RWPE2 (cell line): ENCODE measurements at regions not wholly inside any gene's neighbourhood (a gene's known extent, or its start where the extent isn't known, plus 50 kb on each side); places are given as distances from the start of the nearest gene placed in this dataset.

Experiments used
- ATAC-seq: fragments of 200-7000 bp; cut with Tn5 transposase; 3 replicates; pipeline ENCODE4 v1.9.1; 2021; ENCODE audit warnings: low read depth
- DNase-seq: peaks from one replicate; pipeline ENCODE4 v3.0.0-alpha.2; 2020; ENCODE audit warnings: low spot score
- H3K27ac ChIP-seq: fragments of 450-650 bp; 2 replicates; pipeline ENCODE4 v1.5.1; 2017; ENCODE audit warnings: mild to moderate bottlenecking; ENCODE audit not compliant: poor library complexity, severe bottlenecking
- H3K27me3 ChIP-seq: fragments of 250-450 bp; sonication (Bioruptor Pico); 2 replicates; pipeline ENCODE4 v1.5.1; 2021; ENCODE audit warnings: mild to moderate bottlenecking, moderate library complexity; ENCODE audit not compliant: insufficient read depth, poor library complexity, severe bottlenecking
- H3K36me3 ChIP-seq: fragments of 250-450 bp; sonication (Bioruptor Pico); 2 replicates; pipeline ENCODE4 v1.5.1; 2020; ENCODE audit warnings: low read depth, mild to moderate bottlenecking, moderate library complexity
- H3K4me1 ChIP-seq: fragments of 250-450 bp; sonication (Bioruptor Pico); 2 replicates; pipeline ENCODE4 v1.5.1; 2021; ENCODE audit warnings: mild to moderate bottlenecking, moderate library complexity; ENCODE audit not compliant: insufficient read depth, poor library complexity, severe bottlenecking
- H3K4me3 ChIP-seq: fragments of 250-450 bp; sonication (Bioruptor Pico); 2 replicates; pipeline ENCODE4 v1.5.1; 2021; ENCODE audit warnings: mild to moderate bottlenecking, moderate library complexity; ENCODE audit not compliant: severe bottlenecking
- H3K9me3 ChIP-seq: fragments of 250-450 bp; sonication (Bioruptor Pico); 2 replicates; pipeline ENCODE4 v1.5.1; 2021; ENCODE audit warnings: mild to moderate bottlenecking, moderate library complexity; ENCODE audit not compliant: severe bottlenecking
- TF ChIP-seq, protein P1 (sequence below): fragments of 450-650 bp; IDR thresholded peaks from one replicate; pipeline ENCODE4 v1.5.1; 2017; ENCODE audit warnings: mild to moderate bottlenecking, moderate library complexity; ENCODE audit not compliant: poor library complexity, severe bottlenecking

DNA sequence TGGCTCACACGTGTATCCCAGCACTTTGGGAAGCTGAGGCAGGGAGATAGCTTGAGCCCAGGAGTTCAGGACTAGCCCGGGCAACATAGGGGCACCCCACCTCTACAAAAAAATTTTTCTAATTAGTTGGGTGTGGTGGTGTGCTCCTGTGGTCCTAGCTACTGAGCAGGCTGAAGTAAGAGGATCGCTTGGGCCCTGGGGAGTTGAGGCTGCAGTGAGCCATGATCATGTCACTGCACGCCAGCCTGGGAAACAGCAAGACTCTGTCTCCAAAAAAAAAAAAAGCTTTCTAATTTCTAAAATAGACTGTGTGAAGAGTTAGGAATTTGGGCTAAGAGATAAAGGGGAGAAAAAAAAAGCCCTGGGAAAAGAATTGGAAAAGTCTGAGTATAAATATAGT is 51.9 kb upstream of the NAB1 start:
- H3K27me3 ChIP-seq, result no peaks in the 10 kb centered on the region
- DNase-seq (no peak), ATAC-seq (peak; percentile 51; the same call in 2 of the 3 replicates)
- peaks cover 22% of the 10 kb centered on the region for H3K4me1 ChIP-seq
- no peak overlapping the region for H3K4me3 ChIP-seq
- H3K9me3 ChIP-seq, result no peaks in the 10 kb centered on the region
- TF ChIP-seq, protein P1, sequence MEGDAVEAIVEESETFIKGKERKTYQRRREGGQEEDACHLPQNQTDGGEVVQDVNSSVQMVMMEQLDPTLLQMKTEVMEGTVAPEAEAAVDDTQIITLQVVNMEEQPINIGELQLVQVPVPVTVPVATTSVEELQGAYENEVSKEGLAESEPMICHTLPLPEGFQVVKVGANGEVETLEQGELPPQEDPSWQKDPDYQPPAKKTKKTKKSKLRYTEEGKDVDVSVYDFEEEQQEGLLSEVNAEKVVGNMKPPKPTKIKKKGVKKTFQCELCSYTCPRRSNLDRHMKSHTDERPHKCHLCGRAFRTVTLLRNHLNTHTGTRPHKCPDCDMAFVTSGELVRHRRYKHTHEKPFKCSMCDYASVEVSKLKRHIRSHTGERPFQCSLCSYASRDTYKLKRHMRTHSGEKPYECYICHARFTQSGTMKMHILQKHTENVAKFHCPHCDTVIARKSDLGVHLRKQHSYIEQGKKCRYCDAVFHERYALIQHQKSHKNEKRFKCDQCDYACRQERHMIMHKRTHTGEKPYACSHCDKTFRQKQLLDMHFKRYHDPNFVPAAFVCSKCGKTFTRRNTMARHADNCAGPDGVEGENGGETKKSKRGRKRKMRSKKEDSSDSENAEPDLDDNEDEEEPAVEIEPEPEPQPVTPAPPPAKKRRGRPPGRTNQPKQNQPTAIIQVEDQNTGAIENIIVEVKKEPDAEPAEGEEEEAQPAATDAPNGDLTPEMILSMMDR, result no peak
- H3K36me3 ChIP-seq, result no peaks in the 10 kb centered on the region
- peak overlapping the region; percentile 20 for H3K27ac ChIP-seq

DNA sequence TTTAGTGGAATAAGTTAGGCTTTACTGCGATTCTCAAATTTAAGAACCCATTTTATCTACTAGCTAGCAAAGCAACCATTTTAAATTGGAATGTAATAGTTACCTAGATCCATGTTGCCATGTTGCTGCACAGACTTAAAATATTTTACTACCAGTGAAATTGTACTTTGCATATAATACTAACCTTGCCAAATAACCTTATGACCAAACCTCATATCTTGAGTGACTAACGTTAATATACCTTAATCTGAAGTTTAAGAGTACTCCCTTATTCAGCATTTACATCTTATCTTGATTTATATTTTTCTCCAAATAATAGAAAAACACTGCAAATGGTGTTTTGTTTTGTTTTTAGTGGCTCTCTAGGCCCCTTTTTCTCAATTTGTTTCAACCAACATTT is 50.3 kb upstream of the NAB1 start:
- ATAC-seq, result no peak
- no peak overlapping the region for H3K4me3 ChIP-seq
- TF ChIP-seq, protein P1, result no peak

DNA sequence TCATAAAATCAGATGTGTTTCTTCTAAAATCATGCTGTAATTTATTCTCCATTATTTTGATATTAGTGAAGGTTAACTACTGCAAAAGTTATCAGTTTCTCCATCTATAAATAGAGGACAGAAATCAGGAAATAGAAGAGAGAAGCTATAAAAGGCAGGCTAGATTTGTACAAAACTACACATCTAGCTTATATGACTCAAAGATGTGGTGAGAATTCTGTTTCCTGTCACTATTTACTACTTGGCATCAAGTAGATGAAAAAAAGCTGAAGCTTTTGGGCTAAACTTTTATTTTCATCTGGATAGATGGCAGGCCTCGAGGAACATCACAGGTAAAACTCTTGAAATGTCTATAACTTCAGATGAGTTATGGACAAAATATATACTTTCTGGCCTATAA is 49.8 kb upstream of the NAB1 start:
- peak overlapping the region; percentile 37 for H3K27ac ChIP-seq
- no peaks in the 10 kb centered on the region for H3K9me3 ChIP-seq
- TF ChIP-seq, protein P1, result no peak
- H3K4me3 ChIP-seq, result no peak overlapping the region
- H3K27me3 ChIP-seq, result no peaks in the 10 kb centered on the region
- H3K36me3 ChIP-seq, result no peaks in the 10 kb centered on the region
- DNase-seq (no peak), ATAC-seq (no peak)
- peaks cover 22% of the 10 kb centered on the region for H3K4me1 ChIP-seq

More for the DNA sequence above, 50.3 kb upstream of the NAB1 start:
- H3K4me1 ChIP-seq, result peaks cover 22% of the 10 kb centered on the region
- H3K9me3 ChIP-seq, result no peaks in the 10 kb centered on the region
- DNase-seq, result no peak
- H3K27ac ChIP-seq, result peak overlapping the region; percentile 37
- H3K36me3 ChIP-seq, result no peaks in the 10 kb centered on the region
- no peaks in the 10 kb centered on the region for H3K27me3 ChIP-seq
